ENCODE measurements at regions not wholly inside any gene's neighbourhood (a gene's known extent, or its start where the extent isn't known, plus 50 kb on each side); places are given as distances from the start of the nearest gene placed in this dataset.
A peak's percentile ranks its signal among the peaks of the same experiment; 100 is the strongest.

DNA sequence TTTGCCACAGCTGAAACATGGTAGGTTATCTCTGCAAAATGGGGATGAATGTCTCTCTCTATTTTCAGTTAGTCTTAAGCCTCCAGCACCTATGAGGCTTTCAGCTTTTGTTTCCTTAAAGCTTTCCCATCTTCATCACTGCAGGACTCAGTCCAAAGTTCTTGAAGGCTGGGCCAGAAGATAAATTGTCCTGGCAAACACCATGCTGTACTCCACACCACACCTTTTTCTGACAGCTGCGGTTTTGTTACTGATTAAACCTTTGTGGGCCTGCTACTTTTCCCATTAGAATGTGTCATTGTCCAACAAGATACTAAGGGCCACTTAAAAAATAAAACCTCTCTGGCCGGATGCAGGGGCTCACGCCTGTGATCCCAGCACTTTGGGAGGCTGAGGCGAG lies 87.2 kb upstream of the A1CF start:
- Histone ChIP-seq H3K79me2 (ENCODE audit: insufficient read depth, low read length) (no peaks in the 10 kb centered on the region), H3K4me1 (ENCODE audit: insufficient read depth, low read length) (peaks cover 22% of the 10 kb centered on the region), H3K27me3 (ENCODE audit: control insufficient read depth in 1 of 2, insufficient read depth in 2 of 2, low read length in 2 of 2) (no peaks in the 10 kb centered on the region), H3K27ac (ENCODE audit: extremely low read length, insufficient read depth, low read length) (no peak overlapping the region), H3K9me3 (ENCODE audit: low read length) (no peaks in the 10 kb centered on the region), H4K20me1 (ENCODE audit: insufficient read depth, low read length) (no peaks in the 10 kb centered on the region), H2AFZ (ENCODE audit: low read length) (no peak overlapping the region), H3K4me2 (ENCODE audit: low read depth, low read length) (peak overlapping the region; percentile 37), H3K9ac (ENCODE audit: insufficient read depth, low read depth, low read length) (no peak overlapping the region), H3K36me3 (replicated peaks in 1 of 2; ENCODE audit: control insufficient read depth in 1 of 2, insufficient read depth in 2 of 2, low read length in 2 of 2) (no peaks in the 10 kb centered on the region), H3K4me3 (replicated peaks in 1 of 3; ENCODE audit: insufficient read depth in 1 of 3, low read depth in 2 of 3, low read length in 3 of 3) (no peak overlapping the region)
- no TSS peak for BruUV-seq (replicated peaks)
- DNase-seq (ENCODE audit: low spot score), result peak; percentile 54
- FAIRE-seq, result peak; percentile 12
- POLR2A ChIA-PET, result no interaction called here
- intact Hi-C loops (cut with micrococcal nuclease; ENCODE audit: unreplicated experiment), result no loop called here
- 0% methylated on average over 4 of the region's 4 CpGs for WGBS (ENCODE audit: low lambda C conversion rate)
- in situ Hi-C loops (cut with HindIII; ENCODE audit: extremely low pct_ligation_motif_present, low pct_unique_long_range_greater_than_20kb), result no loop called here
- peak; percentile 97 for ATAC-seq
- CTCF ChIA-PET (ENCODE audit: low intra/inter-chr PET ratio, low total read pairs), result no interaction called here
- no peak for TF ChIP-seq PHF20 (CRISPR knock-in tag; IDR thresholded peaks at IDR 0.05)
- no peak for TF ChIP-seq ATAD3A (CRISPR knock-in tag; IDR thresholded peaks at IDR 0.05)
- peak; percentile 34; the same call in 1 of the 2 replicates for TF ChIP-seq TBX2 (CRISPR knock-in tag; IDR thresholded peaks at IDR 0.05; ENCODE audit: borderline replicate concordance)
- TF ChIP-seq ARID2 (CRISPR knock-in tag; IDR thresholded peaks at IDR 0.05; ENCODE audit: borderline replicate concordance), result no peak
- TF ChIP-seq SOX13 (IDR thresholded peaks at IDR 0.05), result no peak
- TF ChIP-seq SOX13 (CRISPR knock-in tag; conservative IDR thresholded peaks at IDR 0.05 in 1 of 2, IDR thresholded peaks at IDR 0.05 in 1 of 2), result peak in 1 of 2 experiments; percentile 35; a peak in 1 of 4 replicates
- TF ChIP-seq, protein P1, sequence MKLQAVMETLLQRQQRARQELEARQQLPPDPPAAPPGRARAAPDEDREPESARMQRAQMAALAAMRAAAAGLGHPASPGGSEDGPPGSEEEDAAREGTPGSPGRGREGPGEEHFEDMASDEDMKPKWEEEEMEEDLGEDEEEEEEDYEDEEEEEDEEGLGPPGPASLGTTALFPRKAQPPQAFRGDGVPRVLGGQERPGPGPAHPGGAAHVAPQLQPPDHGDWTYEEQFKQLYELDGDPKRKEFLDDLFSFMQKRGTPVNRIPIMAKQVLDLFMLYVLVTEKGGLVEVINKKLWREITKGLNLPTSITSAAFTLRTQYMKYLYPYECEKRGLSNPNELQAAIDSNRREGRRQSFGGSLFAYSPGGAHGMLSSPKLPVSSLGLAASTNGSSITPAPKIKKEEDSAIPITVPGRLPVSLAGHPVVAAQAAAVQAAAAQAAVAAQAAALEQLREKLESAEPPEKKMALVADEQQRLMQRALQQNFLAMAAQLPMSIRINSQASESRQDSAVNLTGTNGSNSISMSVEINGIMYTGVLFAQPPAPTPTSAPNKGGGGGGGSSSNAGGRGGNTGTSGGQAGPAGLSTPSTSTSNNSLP (IDR thresholded peaks at IDR 0.05; ENCODE audit: low read depth, low read length), result no peak
- TF ChIP-seq FOSL1 (CRISPR knock-in tag; IDR thresholded peaks at IDR 0.05; ENCODE audit: borderline replicate concordance), result no peak
- TF ChIP-seq, protein P2, sequence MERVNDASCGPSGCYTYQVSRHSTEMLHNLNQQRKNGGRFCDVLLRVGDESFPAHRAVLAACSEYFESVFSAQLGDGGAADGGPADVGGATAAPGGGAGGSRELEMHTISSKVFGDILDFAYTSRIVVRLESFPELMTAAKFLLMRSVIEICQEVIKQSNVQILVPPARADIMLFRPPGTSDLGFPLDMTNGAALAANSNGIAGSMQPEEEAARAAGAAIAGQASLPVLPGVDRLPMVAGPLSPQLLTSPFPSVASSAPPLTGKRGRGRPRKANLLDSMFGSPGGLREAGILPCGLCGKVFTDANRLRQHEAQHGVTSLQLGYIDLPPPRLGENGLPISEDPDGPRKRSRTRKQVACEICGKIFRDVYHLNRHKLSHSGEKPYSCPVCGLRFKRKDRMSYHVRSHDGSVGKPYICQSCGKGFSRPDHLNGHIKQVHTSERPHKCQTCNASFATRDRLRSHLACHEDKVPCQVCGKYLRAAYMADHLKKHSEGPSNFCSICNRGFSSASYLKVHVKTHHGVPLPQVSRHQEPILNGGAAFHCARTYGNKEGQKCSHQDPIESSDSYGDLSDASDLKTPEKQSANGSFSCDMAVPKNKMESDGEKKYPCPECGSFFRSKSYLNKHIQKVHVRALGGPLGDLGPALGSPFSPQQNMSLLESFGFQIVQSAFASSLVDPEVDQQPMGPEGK (CRISPR knock-in tag; IDR thresholded peaks at IDR 0.05), result no peak
- no peak for TF ChIP-seq ZNF329 (CRISPR knock-in tag; IDR thresholded peaks at IDR 0.05; ENCODE audit: low read depth)
- TF ChIP-seq ZNF3 (CRISPR knock-in tag; IDR thresholded peaks at IDR 0.05), result no peak
- no peak for TF ChIP-seq WIZ (CRISPR knock-in tag; IDR thresholded peaks at IDR 0.05)
- no peak for TF ChIP-seq ZNF577 (CRISPR knock-in tag; IDR thresholded peaks at IDR 0.05; ENCODE audit: borderline replicate concordance, low read depth)
- TF ChIP-seq PHB2 (IDR thresholded peaks at IDR 0.05; ENCODE audit: partially characterized antibody), result no peak
- no peak for TF ChIP-seq ZNF879 (CRISPR knock-in tag; IDR thresholded peaks at IDR 0.05)
- peak; percentile 29; the same call in 1 of the 2 replicates for TF ChIP-seq SOX5 (CRISPR knock-in tag; IDR thresholded peaks at IDR 0.05; ENCODE audit: borderline replicate concordance)
- no peak for TF ChIP-seq ZFP62 (CRISPR knock-in tag; IDR thresholded peaks at IDR 0.05)
- no peak for TF ChIP-seq ZSCAN12 (CRISPR knock-in tag; IDR thresholded peaks at IDR 0.05)
- no peak for TF ChIP-seq PPARG (CRISPR knock-in tag; conservative IDR thresholded peaks at IDR 0.05)
- no peak for TF ChIP-seq MZF1 (CRISPR knock-in tag; IDR thresholded peaks at IDR 0.05; ENCODE audit: borderline replicate concordance)
- TF ChIP-seq, protein P3, sequence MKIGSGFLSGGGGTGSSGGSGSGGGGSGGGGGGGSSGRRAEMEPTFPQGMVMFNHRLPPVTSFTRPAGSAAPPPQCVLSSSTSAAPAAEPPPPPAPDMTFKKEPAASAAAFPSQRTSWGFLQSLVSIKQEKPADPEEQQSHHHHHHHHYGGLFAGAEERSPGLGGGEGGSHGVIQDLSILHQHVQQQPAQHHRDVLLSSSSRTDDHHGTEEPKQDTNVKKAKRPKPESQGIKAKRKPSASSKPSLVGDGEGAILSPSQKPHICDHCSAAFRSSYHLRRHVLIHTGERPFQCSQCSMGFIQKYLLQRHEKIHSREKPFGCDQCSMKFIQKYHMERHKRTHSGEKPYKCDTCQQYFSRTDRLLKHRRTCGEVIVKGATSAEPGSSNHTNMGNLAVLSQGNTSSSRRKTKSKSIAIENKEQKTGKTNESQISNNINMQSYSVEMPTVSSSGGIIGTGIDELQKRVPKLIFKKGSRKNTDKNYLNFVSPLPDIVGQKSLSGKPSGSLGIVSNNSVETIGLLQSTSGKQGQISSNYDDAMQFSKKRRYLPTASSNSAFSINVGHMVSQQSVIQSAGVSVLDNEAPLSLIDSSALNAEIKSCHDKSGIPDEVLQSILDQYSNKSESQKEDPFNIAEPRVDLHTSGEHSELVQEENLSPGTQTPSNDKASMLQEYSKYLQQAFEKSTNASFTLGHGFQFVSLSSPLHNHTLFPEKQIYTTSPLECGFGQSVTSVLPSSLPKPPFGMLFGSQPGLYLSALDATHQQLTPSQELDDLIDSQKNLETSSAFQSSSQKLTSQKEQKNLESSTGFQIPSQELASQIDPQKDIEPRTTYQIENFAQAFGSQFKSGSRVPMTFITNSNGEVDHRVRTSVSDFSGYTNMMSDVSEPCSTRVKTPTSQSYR (CRISPR knock-in tag; IDR thresholded peaks at IDR 0.05; ENCODE audit: borderline replicate concordance), result no peak
- TF ChIP-seq MAFF (IDR thresholded peaks at IDR 0.05; ENCODE audit: low read depth, low read length), result no peak
